ENCODE measurements at regions not wholly inside any gene's neighbourhood (a gene's known extent, or its start where the extent isn't known, plus 50 kb on each side); places are given as distances from the start of the nearest gene placed in this dataset.

DNA sequence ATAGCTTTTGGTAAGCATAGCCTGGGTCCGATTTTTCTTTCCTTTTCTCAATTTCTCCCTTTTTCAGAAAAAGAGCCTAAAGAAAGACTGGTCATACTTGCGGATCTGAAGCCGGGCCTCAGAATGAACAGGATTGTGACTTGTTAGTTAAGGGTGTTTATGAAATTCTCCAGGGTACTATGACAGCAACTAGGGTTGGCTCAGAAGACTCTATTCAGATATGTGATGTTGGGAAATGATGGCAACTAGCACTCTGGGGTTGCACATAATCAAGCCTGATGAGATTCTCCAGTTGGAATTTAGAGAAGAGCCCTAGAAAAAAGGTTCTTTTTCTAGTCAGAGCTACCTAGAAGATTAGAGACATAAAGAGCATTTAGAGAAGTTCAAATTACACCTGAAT is 352.4 kb upstream of the POM121L12 start:
- TF ChIP-seq, protein P1, sequence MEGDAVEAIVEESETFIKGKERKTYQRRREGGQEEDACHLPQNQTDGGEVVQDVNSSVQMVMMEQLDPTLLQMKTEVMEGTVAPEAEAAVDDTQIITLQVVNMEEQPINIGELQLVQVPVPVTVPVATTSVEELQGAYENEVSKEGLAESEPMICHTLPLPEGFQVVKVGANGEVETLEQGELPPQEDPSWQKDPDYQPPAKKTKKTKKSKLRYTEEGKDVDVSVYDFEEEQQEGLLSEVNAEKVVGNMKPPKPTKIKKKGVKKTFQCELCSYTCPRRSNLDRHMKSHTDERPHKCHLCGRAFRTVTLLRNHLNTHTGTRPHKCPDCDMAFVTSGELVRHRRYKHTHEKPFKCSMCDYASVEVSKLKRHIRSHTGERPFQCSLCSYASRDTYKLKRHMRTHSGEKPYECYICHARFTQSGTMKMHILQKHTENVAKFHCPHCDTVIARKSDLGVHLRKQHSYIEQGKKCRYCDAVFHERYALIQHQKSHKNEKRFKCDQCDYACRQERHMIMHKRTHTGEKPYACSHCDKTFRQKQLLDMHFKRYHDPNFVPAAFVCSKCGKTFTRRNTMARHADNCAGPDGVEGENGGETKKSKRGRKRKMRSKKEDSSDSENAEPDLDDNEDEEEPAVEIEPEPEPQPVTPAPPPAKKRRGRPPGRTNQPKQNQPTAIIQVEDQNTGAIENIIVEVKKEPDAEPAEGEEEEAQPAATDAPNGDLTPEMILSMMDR (IDR thresholded peaks at IDR 0.05) = no peak
- TF ChIP-seq POLR2A (IDR thresholded peaks at IDR 0.05) (no peak), EP300 (IDR thresholded peaks at IDR 0.05) (no peak), POLR2AphosphoS5 (IDR thresholded peaks at IDR 0.05) (no peak)

Measured in sigmoid colon (tissue), 4 donors.